Neural cell (in vitro differentiated cells): ENCODE measurements at regions not wholly inside any gene's neighbourhood (a gene's known extent, or its start where the extent isn't known, plus 50 kb on each side); places are given as distances from the start of the nearest gene placed in this dataset.

Experiments
- H2AFZ ChIP-seq: fragments of 200-600, 300-800 bp; sonication (generic), shearing (Covaris generic); 2 replicates; pipeline ENCODE4 v1.6.0; 2014; ENCODE audit warnings: low read depth, mild to moderate bottlenecking, antibody characterized with exemption, low read length, moderate library complexity
- H3F3A ChIP-seq: fragments of 200-600 bp; shearing (Covaris generic); 2 replicates; pipeline ENCODE4 v1.6.1; 2016; ENCODE audit warnings: mild to moderate bottlenecking, moderate library complexity, mixed read lengths, antibody characterized with exemption, low read length; ENCODE audit not compliant: insufficient read depth, poor library complexity, severe bottlenecking
- H3K27ac ChIP-seq: fragments of 200-600, 300-800 bp; sonication (generic), shearing (Covaris generic); 2 replicates; pipeline ENCODE4 v1.5.1; 2014; ENCODE audit warnings: mild to moderate bottlenecking, low read length, moderate library complexity
- H3K27me3 ChIP-seq: fragments of 300-800, 200-600 bp; sonication (generic), shearing (Covaris generic); 2 replicates; pipeline ENCODE4 v1.6.0; 2014; ENCODE audit warnings: mild to moderate bottlenecking, low read depth, low read length, moderate library complexity; ENCODE audit not compliant: insufficient read depth
- H3K36me3 ChIP-seq: fragments of 300-800, 200-600 bp; sonication (generic), shearing (Covaris generic); 2 replicates; pipeline ENCODE4 v1.5.1; 2014; ENCODE audit warnings: mild to moderate bottlenecking, antibody characterized with exemption, low read length, moderate library complexity; ENCODE audit not compliant: insufficient read depth
- H3K4me2 ChIP-seq: fragments of 300-800, 200-600 bp; sonication (generic), shearing (Covaris generic); 2 replicates; pipeline ENCODE4 v1.6.0; 2014; ENCODE audit warnings: mild to moderate bottlenecking, low read length
- H3K4me3 ChIP-seq: fragments of 300-800, 200-600 bp; sonication (generic), shearing (Covaris generic); 2 replicates; pipeline ENCODE4 v1.5.1; 2014; ENCODE audit warnings: mild to moderate bottlenecking, low read length, moderate library complexity
- H3K79me2 ChIP-seq: fragments of 200-600 bp; shearing (Covaris generic); replicated peaks from 2 replicates; pipeline ENCODE4 v1.6.0; 2014; ENCODE audit warnings: mild to moderate bottlenecking, low read length, moderate library complexity; ENCODE audit not compliant: insufficient read depth
- H3K9ac ChIP-seq: fragments of 300-800, 200-600 bp; sonication (generic), shearing (Covaris generic); 2 replicates; pipeline ENCODE4 v1.6.1; 2016; ENCODE audit warnings: mild to moderate bottlenecking, low read length, mixed read lengths
- H3K9me2 ChIP-seq: fragments of 200-600 bp; shearing (Covaris generic); 2 replicates; pipeline ENCODE4 v1.6.1; 2016; ENCODE audit warnings: mild to moderate bottlenecking, low read length, mixed read lengths; ENCODE audit not compliant: insufficient read depth
- H3K9me3 ChIP-seq: fragments of 200-600, 300-800 bp; sonication (generic), shearing (Covaris generic); 2 replicates; pipeline ENCODE4 v1.6.1; 2016; ENCODE audit warnings: mild to moderate bottlenecking, mixed run types, low read length, moderate library complexity, mixed read lengths
- H4K20me1 ChIP-seq: fragments of 200-600 bp; shearing (Covaris generic); 2 replicates; pipeline ENCODE4 v1.6.1; 2016; ENCODE audit warnings: mild to moderate bottlenecking, mixed run types; ENCODE audit not compliant: insufficient read depth
- EP300 ChIP-seq: fragments of 450-650 bp; conservative IDR thresholded peaks from 2 replicates; pipeline ENCODE4 v1.6.1; 2014; ENCODE audit warnings: antibody characterized with exemption, mild to moderate bottlenecking, moderate library complexity; ENCODE audit not compliant: poor library complexity, severe bottlenecking
- EZH2 ChIP-seq: fragments of 200-600, 300-800 bp; shearing (Covaris generic), sonication (generic); IDR thresholded peaks from 2 replicates; pipeline ENCODE4 v1.6.1; 2014; ENCODE audit warnings: antibody characterized with exemption, low read length, borderline replicate concordance, mild to moderate bottlenecking; ENCODE audit not compliant: insufficient read depth, poor library complexity, severe bottlenecking
- MXI1 ChIP-seq: fragments of 450-650 bp; conservative IDR thresholded peaks from 2 replicates; pipeline ENCODE4 v1.6.1; 2014; ENCODE audit warnings: antibody characterized with exemption, mild to moderate bottlenecking; ENCODE audit not compliant: poor library complexity, severe bottlenecking
- POLR2AphosphoS5 ChIP-seq: IDR thresholded peaks from 2 replicates; pipeline ENCODE4 v1.6.1; 2012
- RAD21 ChIP-seq: fragments of 450-650 bp; conservative IDR thresholded peaks from 2 replicates; pipeline ENCODE4 v1.6.1; 2014; ENCODE audit warnings: antibody characterized with exemption, mild to moderate bottlenecking, moderate library complexity
- SMC3 ChIP-seq: fragments of 450-650 bp; conservative IDR thresholded peaks from 2 replicates; pipeline ENCODE4 v1.6.1; 2014; ENCODE audit warnings: antibody characterized with exemption, mild to moderate bottlenecking, moderate library complexity; ENCODE audit not compliant: poor library complexity
- TAF1 ChIP-seq: IDR thresholded peaks from 2 replicates; pipeline ENCODE4 v1.6.1; 2012; ENCODE audit warnings: low read depth
- TF ChIP-seq, protein P1 (sequence below): fragments of 450-650 bp; IDR thresholded peaks from 2 replicates; pipeline ENCODE4 v1.5.1; 2014; ENCODE audit warnings: antibody characterized with exemption, mild to moderate bottlenecking, moderate library complexity; ENCODE audit not compliant: poor library complexity, severe bottlenecking
- TF ChIP-seq, protein P2 (sequence below): IDR thresholded peaks from 2 replicates; pipeline ENCODE4 v1.6.1; 2012; ENCODE audit warnings: borderline replicate concordance

DNA sequence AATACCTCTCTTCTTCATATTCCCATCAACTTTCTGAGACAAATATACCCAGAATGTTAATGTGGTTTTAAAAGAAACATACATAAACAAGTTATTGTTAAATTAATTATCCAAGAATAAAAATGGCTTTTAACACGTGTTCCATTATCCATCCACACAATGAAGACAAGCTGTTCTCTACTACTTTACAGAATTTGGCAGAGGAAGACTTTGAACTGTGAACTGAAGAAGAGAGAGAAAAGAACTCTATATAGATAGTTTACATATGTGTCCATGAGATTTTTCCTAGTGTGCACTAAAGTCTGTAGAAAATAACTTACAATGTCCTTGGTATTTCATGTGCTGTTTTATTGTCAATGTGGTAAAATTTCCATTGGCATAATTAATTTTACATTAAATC is 207.0 kb upstream of the COL3A1 start:
- no peaks in the 10 kb centered on the region for H3K79me2 ChIP-seq
- H3K36me3 ChIP-seq: no peaks in the 10 kb centered on the region
- H3K9me2 ChIP-seq: no peaks in the 10 kb centered on the region
- no peaks in the 10 kb centered on the region for H3K9me3 ChIP-seq
- no peak overlapping the region for H3K9ac ChIP-seq
- no peaks in the 10 kb centered on the region for H3F3A ChIP-seq
- no peak overlapping the region for H3K4me3 ChIP-seq
- no peaks in the 10 kb centered on the region for H4K20me1 ChIP-seq
- H3K27ac ChIP-seq: no peak overlapping the region
- TF ChIP-seq MXI1 (no peak), SMC3 (no peak), RAD21 (no peak), POLR2AphosphoS5 (no peak), TAF1 (no peak), EP300 (no peak)
- H3K4me2 ChIP-seq: no peak overlapping the region
- H2AFZ ChIP-seq: no peak overlapping the region
- H3K27me3 ChIP-seq: no peaks in the 10 kb centered on the region

DNA sequence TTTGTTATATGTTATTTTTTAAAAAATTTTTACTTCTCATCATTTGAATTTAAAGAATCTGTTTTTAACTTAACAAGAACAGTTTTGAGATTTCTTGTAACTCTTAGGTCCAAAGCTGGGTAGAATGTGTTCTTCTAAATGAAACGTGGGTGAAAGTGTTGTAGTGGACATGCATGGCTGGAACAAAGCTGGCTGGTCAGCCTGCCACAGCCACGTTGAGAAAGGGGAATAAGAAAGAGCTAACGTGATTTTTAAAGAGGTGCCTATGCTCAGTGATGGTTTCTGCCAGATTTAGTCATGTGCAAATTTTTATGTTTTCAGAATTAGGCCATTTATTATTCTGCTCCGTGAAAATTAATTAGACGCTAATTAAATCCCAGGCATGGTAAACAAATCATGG is 203.9 kb upstream of the COL3A1 start:
- no peaks in the 10 kb centered on the region for H4K20me1 ChIP-seq
- H3K4me2 ChIP-seq: no peak overlapping the region
- no peak overlapping the region for H2AFZ ChIP-seq
- H3F3A ChIP-seq: no peaks in the 10 kb centered on the region
- no peaks in the 10 kb centered on the region for H3K27me3 ChIP-seq
- H3K4me3 ChIP-seq: no peak overlapping the region
- no peak overlapping the region for H3K27ac ChIP-seq
- no peaks in the 10 kb centered on the region for H3K79me2 ChIP-seq
- H3K9me3 ChIP-seq: no peaks in the 10 kb centered on the region
- no peak for TF ChIP-seq EP300
- no peak overlapping the region for H3K9ac ChIP-seq
- no peaks in the 10 kb centered on the region for H3K36me3 ChIP-seq
- no peaks in the 10 kb centered on the region for H3K9me2 ChIP-seq

DNA sequence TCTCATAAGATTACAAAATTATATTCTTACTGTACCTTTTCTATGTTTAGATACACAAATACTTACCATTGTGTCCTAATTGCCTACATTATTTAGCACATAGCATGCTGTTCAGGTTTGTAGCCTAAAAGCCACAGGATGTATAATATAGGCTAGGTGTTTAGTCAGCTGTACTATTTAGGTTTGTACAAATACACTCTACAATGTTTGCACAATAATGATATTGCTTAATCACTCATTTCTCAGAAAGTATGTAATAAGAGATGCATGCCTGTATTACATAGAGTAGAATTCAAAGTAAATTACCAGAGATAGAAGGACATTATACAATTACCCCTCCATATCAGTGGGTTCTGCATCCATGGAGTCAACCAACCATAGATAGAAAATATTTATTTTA is 201.1 kb upstream of the COL3A1 start:
- H3K4me3 ChIP-seq: no peak overlapping the region
- no peak overlapping the region for H2AFZ ChIP-seq
- no peak overlapping the region for H3K9ac ChIP-seq
- TF ChIP-seq RAD21: no peak
- TF ChIP-seq EP300: no peak
- no peak for TF ChIP-seq MXI1
- TF ChIP-seq, protein P1, sequence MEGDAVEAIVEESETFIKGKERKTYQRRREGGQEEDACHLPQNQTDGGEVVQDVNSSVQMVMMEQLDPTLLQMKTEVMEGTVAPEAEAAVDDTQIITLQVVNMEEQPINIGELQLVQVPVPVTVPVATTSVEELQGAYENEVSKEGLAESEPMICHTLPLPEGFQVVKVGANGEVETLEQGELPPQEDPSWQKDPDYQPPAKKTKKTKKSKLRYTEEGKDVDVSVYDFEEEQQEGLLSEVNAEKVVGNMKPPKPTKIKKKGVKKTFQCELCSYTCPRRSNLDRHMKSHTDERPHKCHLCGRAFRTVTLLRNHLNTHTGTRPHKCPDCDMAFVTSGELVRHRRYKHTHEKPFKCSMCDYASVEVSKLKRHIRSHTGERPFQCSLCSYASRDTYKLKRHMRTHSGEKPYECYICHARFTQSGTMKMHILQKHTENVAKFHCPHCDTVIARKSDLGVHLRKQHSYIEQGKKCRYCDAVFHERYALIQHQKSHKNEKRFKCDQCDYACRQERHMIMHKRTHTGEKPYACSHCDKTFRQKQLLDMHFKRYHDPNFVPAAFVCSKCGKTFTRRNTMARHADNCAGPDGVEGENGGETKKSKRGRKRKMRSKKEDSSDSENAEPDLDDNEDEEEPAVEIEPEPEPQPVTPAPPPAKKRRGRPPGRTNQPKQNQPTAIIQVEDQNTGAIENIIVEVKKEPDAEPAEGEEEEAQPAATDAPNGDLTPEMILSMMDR: no peak
- TF ChIP-seq SMC3: no peak
- H3K27ac ChIP-seq: no peak overlapping the region
- no peaks in the 10 kb centered on the region for H3K27me3 ChIP-seq
- no peaks in the 10 kb centered on the region for H3K9me2 ChIP-seq
- no peaks in the 10 kb centered on the region for H3K36me3 ChIP-seq
- no peaks in the 10 kb centered on the region for H4K20me1 ChIP-seq
- no peak overlapping the region for H3K4me2 ChIP-seq
- no peaks in the 10 kb centered on the region for H3F3A ChIP-seq
- no peaks in the 10 kb centered on the region for H3K9me3 ChIP-seq
- H3K79me2 ChIP-seq: no peaks in the 10 kb centered on the region

DNA sequence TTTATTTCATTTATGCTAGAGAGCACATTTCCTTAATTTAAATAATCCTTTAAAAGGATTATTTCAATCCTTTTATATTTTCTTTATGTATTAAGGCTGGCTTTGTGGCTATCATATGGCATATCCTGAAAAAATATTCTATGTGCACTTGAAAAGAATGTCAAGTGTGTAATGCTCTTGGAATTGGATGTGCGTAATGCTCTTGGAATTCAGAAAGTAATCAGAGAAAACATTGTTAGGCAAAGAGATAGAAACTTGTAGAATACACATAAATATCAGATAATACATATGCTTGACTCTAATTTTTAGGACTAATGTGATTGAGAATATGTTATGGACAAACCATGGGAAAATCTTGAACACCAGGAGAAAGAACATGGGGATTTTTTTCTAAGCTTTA is 197.5 kb upstream of the COL3A1 start:
- Histone ChIP-seq H3K9me2 (no peaks in the 10 kb centered on the region), H3K9me3 (no peaks in the 10 kb centered on the region), H3K27ac (no peak overlapping the region), H3K4me2 (no peak overlapping the region), H3K36me3 (no peaks in the 10 kb centered on the region), H3F3A (no peaks in the 10 kb centered on the region), H4K20me1 (no peaks in the 10 kb centered on the region), H3K4me3 (no peak overlapping the region), H3K79me2 (no peaks in the 10 kb centered on the region), H2AFZ (no peak overlapping the region), H3K9ac (no peak overlapping the region), H3K27me3 (no peaks in the 10 kb centered on the region)
- TF ChIP-seq, protein P2, sequence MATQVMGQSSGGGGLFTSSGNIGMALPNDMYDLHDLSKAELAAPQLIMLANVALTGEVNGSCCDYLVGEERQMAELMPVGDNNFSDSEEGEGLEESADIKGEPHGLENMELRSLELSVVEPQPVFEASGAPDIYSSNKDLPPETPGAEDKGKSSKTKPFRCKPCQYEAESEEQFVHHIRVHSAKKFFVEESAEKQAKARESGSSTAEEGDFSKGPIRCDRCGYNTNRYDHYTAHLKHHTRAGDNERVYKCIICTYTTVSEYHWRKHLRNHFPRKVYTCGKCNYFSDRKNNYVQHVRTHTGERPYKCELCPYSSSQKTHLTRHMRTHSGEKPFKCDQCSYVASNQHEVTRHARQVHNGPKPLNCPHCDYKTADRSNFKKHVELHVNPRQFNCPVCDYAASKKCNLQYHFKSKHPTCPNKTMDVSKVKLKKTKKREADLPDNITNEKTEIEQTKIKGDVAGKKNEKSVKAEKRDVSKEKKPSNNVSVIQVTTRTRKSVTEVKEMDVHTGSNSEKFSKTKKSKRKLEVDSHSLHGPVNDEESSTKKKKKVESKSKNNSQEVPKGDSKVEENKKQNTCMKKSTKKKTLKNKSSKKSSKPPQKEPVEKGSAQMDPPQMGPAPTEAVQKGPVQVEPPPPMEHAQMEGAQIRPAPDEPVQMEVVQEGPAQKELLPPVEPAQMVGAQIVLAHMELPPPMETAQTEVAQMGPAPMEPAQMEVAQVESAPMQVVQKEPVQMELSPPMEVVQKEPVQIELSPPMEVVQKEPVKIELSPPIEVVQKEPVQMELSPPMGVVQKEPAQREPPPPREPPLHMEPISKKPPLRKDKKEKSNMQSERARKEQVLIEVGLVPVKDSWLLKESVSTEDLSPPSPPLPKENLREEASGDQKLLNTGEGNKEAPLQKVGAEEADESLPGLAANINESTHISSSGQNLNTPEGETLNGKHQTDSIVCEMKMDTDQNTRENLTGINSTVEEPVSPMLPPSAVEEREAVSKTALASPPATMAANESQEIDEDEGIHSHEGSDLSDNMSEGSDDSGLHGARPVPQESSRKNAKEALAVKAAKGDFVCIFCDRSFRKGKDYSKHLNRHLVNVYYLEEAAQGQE: no peak
- TF ChIP-seq EP300 (no peak), EZH2 (no peak), POLR2AphosphoS5 (no peak), MXI1 (no peak), RAD21 (no peak), TAF1 (no peak), SMC3 (no peak)
- TF ChIP-seq, protein P1: no peak
